Loucy (cell line): ENCODE measurements at regions not wholly inside any gene's neighbourhood (a gene's known extent, or its start where the extent isn't known, plus 50 kb on each side); places are given as distances from the start of the nearest gene placed in this dataset.

Source experiments
- EZH2phosphoT487 ChIP-seq: fragments of 200-600 bp; IDR thresholded peaks from 2 replicates; pipeline ENCODE4 v1.6.1; 2018; ENCODE audit warnings: antibody characterized with exemption, mild to moderate bottlenecking, moderate library complexity, borderline replicate concordance
- TF ChIP-seq, protein P1 (sequence below): fragments of 200-600 bp; sonication (generic); conservative IDR thresholded peaks from 2 replicates; pipeline ENCODE4 v1.5.1; 2014; ENCODE audit warnings: mild to moderate bottlenecking, antibody characterized with exemption, low read length

DNA sequence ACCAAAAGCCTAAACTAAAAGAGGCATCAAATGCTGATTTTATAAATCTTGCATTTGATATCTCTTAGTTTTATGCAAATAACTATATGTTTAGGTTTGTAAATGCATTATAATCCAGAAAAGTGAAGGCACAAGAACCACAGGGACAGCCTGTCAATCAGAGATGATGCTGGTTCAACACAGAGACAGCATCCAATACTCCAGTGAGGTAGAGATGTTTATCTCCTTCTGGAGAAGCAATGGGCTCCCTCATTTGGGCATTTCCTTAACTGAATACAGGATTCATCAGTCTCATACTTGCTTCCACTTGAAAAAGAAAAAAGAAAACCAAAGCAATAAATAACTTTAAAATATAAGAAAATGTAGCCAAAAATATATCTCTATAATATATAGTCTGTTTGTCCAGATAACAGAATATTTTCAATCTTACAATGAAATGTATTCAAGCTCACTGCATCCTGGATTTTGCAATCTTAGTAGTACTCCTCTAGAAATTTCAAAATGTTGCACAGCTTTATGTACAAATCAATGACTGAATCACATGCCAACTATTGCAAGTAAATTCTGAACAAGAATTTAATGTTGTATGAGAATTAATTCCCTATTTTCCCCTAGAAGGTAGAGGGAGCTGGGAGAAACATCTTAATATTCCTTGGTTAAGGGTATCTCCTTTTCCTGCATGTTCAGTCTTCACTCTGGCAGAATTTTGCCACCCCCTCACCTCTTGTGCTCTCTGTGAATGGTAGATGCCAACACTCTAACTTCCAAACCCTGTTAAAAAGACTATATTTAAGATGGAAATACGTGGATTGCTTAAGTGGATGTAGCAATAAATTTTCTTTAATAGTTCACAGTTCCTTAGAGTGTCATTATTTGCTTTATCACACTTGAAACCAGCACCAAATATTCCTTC, 191.1 kb upstream of the GAS1 start:
- TF ChIP-seq EZH2phosphoT487, result no peak
- TF ChIP-seq, protein P1, sequence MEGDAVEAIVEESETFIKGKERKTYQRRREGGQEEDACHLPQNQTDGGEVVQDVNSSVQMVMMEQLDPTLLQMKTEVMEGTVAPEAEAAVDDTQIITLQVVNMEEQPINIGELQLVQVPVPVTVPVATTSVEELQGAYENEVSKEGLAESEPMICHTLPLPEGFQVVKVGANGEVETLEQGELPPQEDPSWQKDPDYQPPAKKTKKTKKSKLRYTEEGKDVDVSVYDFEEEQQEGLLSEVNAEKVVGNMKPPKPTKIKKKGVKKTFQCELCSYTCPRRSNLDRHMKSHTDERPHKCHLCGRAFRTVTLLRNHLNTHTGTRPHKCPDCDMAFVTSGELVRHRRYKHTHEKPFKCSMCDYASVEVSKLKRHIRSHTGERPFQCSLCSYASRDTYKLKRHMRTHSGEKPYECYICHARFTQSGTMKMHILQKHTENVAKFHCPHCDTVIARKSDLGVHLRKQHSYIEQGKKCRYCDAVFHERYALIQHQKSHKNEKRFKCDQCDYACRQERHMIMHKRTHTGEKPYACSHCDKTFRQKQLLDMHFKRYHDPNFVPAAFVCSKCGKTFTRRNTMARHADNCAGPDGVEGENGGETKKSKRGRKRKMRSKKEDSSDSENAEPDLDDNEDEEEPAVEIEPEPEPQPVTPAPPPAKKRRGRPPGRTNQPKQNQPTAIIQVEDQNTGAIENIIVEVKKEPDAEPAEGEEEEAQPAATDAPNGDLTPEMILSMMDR, result no peak
